ENCODE measurements at regions not wholly inside any gene's neighbourhood (a gene's known extent, or its start where the extent isn't known, plus 50 kb on each side); places are given as distances from the start of the nearest gene placed in this dataset.
"Not testable (repeated sequence)": the region's sequence is repeated elsewhere in the genome, so short reads cannot be mapped to it uniquely, and the experiment has no call there.

- H3K27ac ChIP-seq (ENCODE audit: extremely low read depth, low read depth, low read length): no peak overlapping the region
- TF ChIP-seq KLF16 (tag by site-specific recombination; IDR thresholded peaks at IDR 0.05): no peak
- no peak for TF ChIP-seq ZNF16 (tag by site-specific recombination; IDR thresholded peaks at IDR 0.05; ENCODE audit: low read depth)
- no peak for TF ChIP-seq ZNF292 (tag by site-specific recombination; IDR thresholded peaks at IDR 0.05; ENCODE audit: borderline replicate concordance, low read depth)
- TF ChIP-seq ZNF341 (tag by site-specific recombination; IDR thresholded peaks at IDR 0.05; ENCODE audit: low read depth): no peak
- no peak for TF ChIP-seq ZFHX2 (tag by site-specific recombination; conservative IDR thresholded peaks at IDR 0.05)
- TF ChIP-seq ZNF580 (tag by site-specific recombination; IDR thresholded peaks at IDR 0.05): no peak
- no peak for TF ChIP-seq ZNF174 (tag by site-specific recombination; IDR thresholded peaks at IDR 0.05)
- H3K9me3 ChIP-seq (ENCODE audit: control insufficient read depth, insufficient read depth, low read depth, low read length): no peaks in the 10 kb centered on the region
- CTCF ChIA-PET: no interaction called here
- H3K36me3 ChIP-seq (ENCODE audit: control insufficient read depth in 2 of 2, insufficient read depth in 1 of 2, low read length in 2 of 2): no peaks in the 10 kb centered on the region
- H3K4me1 ChIP-seq (ENCODE audit: control insufficient read depth, insufficient read depth, low read length): no peaks in the 10 kb centered on the region
- POLR2A ChIA-PET: no interaction called here
- H3K4me3 ChIP-seq (ENCODE audit: low read depth, low read length): no peak overlapping the region
Measured at GRCh38 chr1:67612788-67613241, 72.2 kb upstream of the GADD45A start.

DNA sequence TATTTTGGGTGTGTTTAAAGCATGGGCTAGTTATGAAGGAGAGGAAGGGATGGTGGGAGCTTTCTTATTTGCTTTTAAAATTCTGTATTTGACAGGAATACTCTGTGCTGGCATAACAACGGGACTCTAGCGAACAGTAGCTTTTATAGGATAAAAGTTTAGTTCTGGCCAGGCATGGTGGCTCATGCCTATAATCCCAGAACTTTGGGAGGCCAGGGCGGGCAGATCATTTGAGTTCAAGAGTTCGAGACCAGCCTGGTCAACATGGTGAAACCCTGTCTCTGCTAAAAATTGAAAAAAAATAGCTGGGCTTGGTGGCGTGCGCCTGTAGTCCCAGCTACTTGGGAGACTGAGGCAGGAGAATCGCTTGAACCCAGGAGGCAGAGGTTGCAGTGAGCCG is 71.5 kb upstream of the GADD45A start:
- H3K27ac ChIP-seq (ENCODE audit: extremely low read depth, low read depth, low read length); H3K9me3 ChIP-seq (ENCODE audit: control insufficient read depth, insufficient read depth, low read depth, low read length); H3K36me3 ChIP-seq (ENCODE audit: control insufficient read depth in 2 of 2, insufficient read depth in 1 of 2, low read length in 2 of 2); H3K4me3 ChIP-seq (ENCODE audit: low read depth, low read length); H3K4me1 ChIP-seq (ENCODE audit: control insufficient read depth, insufficient read depth, low read length); POLR2A ChIA-PET: not testable (repeated sequence)
- CTCF ChIA-PET: interaction anchor here (0.7 kb wide), 1 partner anchor 22 kb away, joined by 4 read pairs; no protein-coding TSS in a partner anchor

DNA sequence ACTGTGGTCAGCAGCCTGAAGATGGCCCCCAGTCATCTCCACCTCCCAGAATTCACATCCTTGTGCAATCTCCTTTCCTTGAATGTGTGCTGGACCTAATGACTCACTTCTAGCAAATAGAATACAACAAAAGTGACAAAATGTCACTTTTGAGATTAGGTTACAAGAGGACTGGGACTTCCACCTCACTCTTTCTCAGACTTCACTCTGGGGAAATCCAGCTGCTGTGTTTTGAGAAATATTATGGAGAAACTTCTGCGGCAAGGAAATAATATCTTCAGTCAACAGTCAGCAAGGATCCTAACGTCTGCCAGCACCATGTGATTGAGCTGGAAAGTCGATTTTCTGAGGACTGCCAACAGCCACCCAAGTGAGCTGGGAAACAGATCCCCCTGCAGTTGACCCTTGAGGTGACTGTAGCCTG is 70.5 kb upstream of the GADD45A start:
- no peak overlapping the region for H3K4me3 ChIP-seq (ENCODE audit: low read depth, low read length)
- TF ChIP-seq SCRT1 (tag by site-specific recombination; IDR thresholded peaks at IDR 0.05; ENCODE audit: borderline replicate concordance): no peak
- no peak for TF ChIP-seq ZNF221 (tag by site-specific recombination; IDR thresholded peaks at IDR 0.05; ENCODE audit: borderline replicate concordance)
- no peak for TF ChIP-seq ZNF132 (tag by site-specific recombination; IDR thresholded peaks at IDR 0.05; ENCODE audit: borderline replicate concordance)
- no peak for TF ChIP-seq ZNF324 (tag by site-specific recombination; IDR thresholded peaks at IDR 0.05)
- ChIA-PET POLR2A (no interaction called here), CTCF (no interaction called here)
- no peak overlapping the region for H3K27ac ChIP-seq (ENCODE audit: extremely low read depth, low read depth, low read length)
- H3K4me1 ChIP-seq (ENCODE audit: control insufficient read depth, insufficient read depth, low read length): no peaks in the 10 kb centered on the region
- no peaks in the 10 kb centered on the region for H3K9me3 ChIP-seq (ENCODE audit: control insufficient read depth, insufficient read depth, low read depth, low read length)
- H3K36me3 ChIP-seq (ENCODE audit: control insufficient read depth in 2 of 2, insufficient read depth in 1 of 2, low read length in 2 of 2): no peaks in the 10 kb centered on the region

- TF ChIP-seq HOXC10 (CRISPR knock-in tag; IDR thresholded peaks at IDR 0.05) (no peak), ZNF658 (tag by site-specific recombination; IDR thresholded peaks at IDR 0.05) (no peak), ZNF324 (tag by site-specific recombination; IDR thresholded peaks at IDR 0.05) (no peak), ZNF610 (tag by site-specific recombination; IDR thresholded peaks at IDR 0.05; ENCODE audit: borderline replicate concordance) (no peak), ZBTB8A (tag by site-specific recombination; IDR thresholded peaks at IDR 0.05) (no peak), ZNF140 (tag by site-specific recombination; IDR thresholded peaks at IDR 0.05) (no peak), ZNF792 (tag by site-specific recombination; IDR thresholded peaks at IDR 0.05) (no peak), GFI1B (tag by site-specific recombination; IDR thresholded peaks at IDR 0.05) (no peak), ZNF366 (tag by site-specific recombination; conservative IDR thresholded peaks at IDR 0.05) (no peak), ZNF600 (tag by site-specific recombination; IDR thresholded peaks at IDR 0.05) (no peak), ZNF571 (tag by site-specific recombination; IDR thresholded peaks at IDR 0.05) (no peak)
- no peak overlapping the region for H3K4me3 ChIP-seq (ENCODE audit: low read depth, low read length)
- H3K4me1 ChIP-seq (ENCODE audit: control insufficient read depth, insufficient read depth, low read length): no peaks in the 10 kb centered on the region
- ChIA-PET CTCF (no interaction called here), POLR2A (no interaction called here)
- no peak overlapping the region for H3K27ac ChIP-seq (ENCODE audit: extremely low read depth, low read depth, low read length)
- H3K36me3 ChIP-seq (ENCODE audit: control insufficient read depth in 2 of 2, insufficient read depth in 1 of 2, low read length in 2 of 2): no peaks in the 10 kb centered on the region
- no peaks in the 10 kb centered on the region for H3K9me3 ChIP-seq (ENCODE audit: control insufficient read depth, insufficient read depth, low read depth, low read length)
Measured at GRCh38 chr1:67615886-67616285, 69.1 kb upstream of the GADD45A start.

All from HEK293 (cell line).